OCI-LY7 (cell line): ENCODE measurements at regions not wholly inside any gene's neighbourhood (a gene's known extent, or its start where the extent isn't known, plus 50 kb on each side); places are given as distances from the start of the nearest gene placed in this dataset.

Experiments used
- CTCF ChIP-seq: fragments of 200-600 bp; sonication (generic); conservative IDR thresholded peaks from 2 replicates; pipeline ENCODE4 v1.5.1; 2014; ENCODE audit warnings: mild to moderate bottlenecking, antibody characterized with exemption, low read length, moderate library complexity, mixed read lengths
- EZH2phosphoT487 ChIP-seq: fragments of 200-600 bp; sonication (generic); IDR thresholded peaks from 2 replicates; pipeline ENCODE4 v1.6.1; 2018; ENCODE audit warnings: low read depth, borderline replicate concordance, mild to moderate bottlenecking, mixed run types, antibody characterized with exemption, low read length, moderate library complexity, mixed read lengths

DNA sequence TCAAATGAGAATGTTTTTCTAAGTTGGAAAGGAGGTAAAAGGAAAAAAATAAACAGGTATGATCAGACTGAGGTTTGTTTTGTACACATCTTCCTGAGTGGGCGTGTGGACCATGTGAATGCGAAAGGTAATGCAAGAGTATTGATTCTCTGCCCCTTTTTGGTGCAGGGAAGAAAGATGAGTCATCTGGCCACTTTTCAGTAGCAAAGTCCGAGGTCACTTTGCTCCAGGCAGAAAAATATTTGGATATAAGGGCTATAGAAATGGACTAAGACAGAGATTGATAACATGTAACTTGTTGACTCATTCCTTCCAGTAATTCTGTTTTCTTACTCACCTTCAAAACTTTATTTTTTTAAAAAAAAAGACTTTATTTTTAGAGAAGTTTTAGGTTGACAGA is 130.5 kb downstream of the DSEL start:
- TF ChIP-seq CTCF = no peak
- no peak for TF ChIP-seq EZH2phosphoT487
